ENCODE measurements at regions not wholly inside any gene's neighbourhood (a gene's known extent, or its start where the extent isn't known, plus 50 kb on each side); places are given as distances from the start of the nearest gene placed in this dataset.
"Not testable (repeated sequence)": the region's sequence is repeated elsewhere in the genome, so short reads cannot be mapped to it uniquely, and the experiment has no call there.

- not testable (repeated sequence) for H3K27ac Mint-ChIP-seq; H3K27me3 Mint-ChIP-seq; H3K9me3 ChIP-seq (ENCODE audit: control insufficient read depth, low read length, poor library complexity, severe bottlenecking); ATAC-seq; DNase-seq; H3K4me3 Mint-ChIP-seq; H3K36me3 Mint-ChIP-seq (ENCODE audit: low read depth); H3K4me1 Mint-ChIP-seq
Measured at GRCh38 chr6:139999661-140000060, 625.2 kb upstream of the CITED2 start.

GRCh38 chr6:139998478-139998877 is 624.0 kb upstream of the CITED2 start:
- not testable (repeated sequence) for H3K36me3 Mint-ChIP-seq (ENCODE audit: low read depth); ATAC-seq; H3K27ac Mint-ChIP-seq; H3K4me3 Mint-ChIP-seq; DNase-seq; H3K27me3 Mint-ChIP-seq; H3K9me3 ChIP-seq (ENCODE audit: control insufficient read depth, low read length, poor library complexity, severe bottlenecking); H3K4me1 Mint-ChIP-seq

- no peaks in the 10 kb centered on the region for H3K4me1 Mint-ChIP-seq
- H3K27ac Mint-ChIP-seq = peak overlapping the region; percentile 32
- no peaks in the 10 kb centered on the region for H3K36me3 Mint-ChIP-seq (ENCODE audit: low read depth)
- ATAC-seq (peak; percentile 23), DNase-seq (no peak)
- no peaks in the 10 kb centered on the region for H3K9me3 ChIP-seq (ENCODE audit: control insufficient read depth, low read length, poor library complexity, severe bottlenecking)
- peaks cover 7% of the 10 kb centered on the region for H3K27me3 Mint-ChIP-seq
- H3K4me3 Mint-ChIP-seq = no peak overlapping the region
Measured at GRCh38 chr6:139996253-139996834, 621.9 kb upstream of the CITED2 start.

GRCh38 chr6:139994998-139995397 is 620.5 kb upstream of the CITED2 start:
- H3K36me3 Mint-ChIP-seq (ENCODE audit: low read depth) = no peaks in the 10 kb centered on the region
- DNase-seq (no peak), ATAC-seq (no peak)
- H3K9me3 ChIP-seq (ENCODE audit: control insufficient read depth, low read length, poor library complexity, severe bottlenecking) = no peaks in the 10 kb centered on the region
- H3K4me3 Mint-ChIP-seq = no peak overlapping the region
- no peaks in the 10 kb centered on the region for H3K4me1 Mint-ChIP-seq
- H3K27me3 Mint-ChIP-seq = peaks cover 20% of the 10 kb centered on the region
- H3K27ac Mint-ChIP-seq = no peak overlapping the region

GRCh38 chr6:139990856-139991465 is 616.5 kb upstream of the CITED2 start:
- Mint-ChIP-seq H3K27me3 (peaks cover 22% of the 10 kb centered on the region), H3K27ac (no peak overlapping the region), H3K4me3 (no peak overlapping the region), H3K4me1 (no peaks in the 10 kb centered on the region), H3K36me3 (ENCODE audit: low read depth) (no peaks in the 10 kb centered on the region)
- no peaks in the 10 kb centered on the region for H3K9me3 ChIP-seq (ENCODE audit: control insufficient read depth, low read length, poor library complexity, severe bottlenecking)
- ATAC-seq (no peak), DNase-seq (no peak)

- Mint-ChIP-seq H3K27ac (no peak overlapping the region), H3K36me3 (ENCODE audit: low read depth) (peaks cover 2% of the 10 kb centered on the region)
- no peak for ATAC-seq
Measured at GRCh38 chr6:139990026-139990686, 615.7 kb upstream of the CITED2 start.

GRCh38 chr6:139988685-139989084 is 614.2 kb upstream of the CITED2 start:
- Mint-ChIP-seq H3K36me3 (ENCODE audit: low read depth) (peaks cover 2% of the 10 kb centered on the region), H3K4me3 (no peak overlapping the region), H3K27me3 (peaks cover 31% of the 10 kb centered on the region), H3K4me1 (no peaks in the 10 kb centered on the region), H3K27ac (no peak overlapping the region)
- H3K9me3 ChIP-seq (ENCODE audit: control insufficient read depth, low read length, poor library complexity, severe bottlenecking) = no peaks in the 10 kb centered on the region
- ATAC-seq (no peak), DNase-seq (no peak)

More at GRCh38 chr6:139990026-139990686, 615.7 kb upstream of the CITED2 start:
- peaks cover 22% of the 10 kb centered on the region for H3K27me3 Mint-ChIP-seq
- no peaks in the 10 kb centered on the region for H3K9me3 ChIP-seq (ENCODE audit: control insufficient read depth, low read length, poor library complexity, severe bottlenecking)
- DNase-seq = no peak
- H3K4me3 Mint-ChIP-seq = no peak overlapping the region
- no peaks in the 10 kb centered on the region for H3K4me1 Mint-ChIP-seq

GRCh38 chr6:139987091-139987490 is 612.6 kb upstream of the CITED2 start:
- ATAC-seq (no peak), DNase-seq (no peak)
- Mint-ChIP-seq H3K27me3 (peaks cover 31% of the 10 kb centered on the region), H3K36me3 (ENCODE audit: low read depth) (peaks cover 2% of the 10 kb centered on the region), H3K4me1 (no peaks in the 10 kb centered on the region), H3K4me3 (no peak overlapping the region), H3K27ac (no peak overlapping the region)
- H3K9me3 ChIP-seq (ENCODE audit: control insufficient read depth, low read length, poor library complexity, severe bottlenecking) = no peaks in the 10 kb centered on the region

- peaks cover 19% of the 10 kb centered on the region for H3K27me3 Mint-ChIP-seq
- peaks cover 2% of the 10 kb centered on the region for H3K36me3 Mint-ChIP-seq (ENCODE audit: low read depth)
- H3K27ac Mint-ChIP-seq = no peak overlapping the region
- no peaks in the 10 kb centered on the region for H3K9me3 ChIP-seq (ENCODE audit: control insufficient read depth, low read length, poor library complexity, severe bottlenecking)
- ATAC-seq (no peak), DNase-seq (no peak)
- no peak overlapping the region for H3K4me3 Mint-ChIP-seq
- peaks cover 7% of the 10 kb centered on the region for H3K4me1 Mint-ChIP-seq
Measured at GRCh38 chr6:139985236-139985815, 610.9 kb upstream of the CITED2 start.

- no peaks in the 10 kb centered on the region for H3K9me3 ChIP-seq (ENCODE audit: control insufficient read depth, low read length, poor library complexity, severe bottlenecking)
- ATAC-seq (no peak), DNase-seq (no peak)
- Mint-ChIP-seq H3K4me3 (no peak overlapping the region), H3K4me1 (peaks cover 7% of the 10 kb centered on the region), H3K27me3 (peaks cover 25% of the 10 kb centered on the region), H3K36me3 (ENCODE audit: low read depth) (peaks cover 2% of the 10 kb centered on the region), H3K27ac (no peak overlapping the region)
Measured at GRCh38 chr6:139984317-139984716, 609.9 kb upstream of the CITED2 start.

- Mint-ChIP-seq H3K36me3 (ENCODE audit: low read depth) (peaks cover 2% of the 10 kb centered on the region), H3K4me3 (no peak overlapping the region), H3K27ac (no peak overlapping the region), H3K27me3 (peaks cover 23% of the 10 kb centered on the region), H3K4me1 (peaks cover 7% of the 10 kb centered on the region)
- H3K9me3 ChIP-seq (ENCODE audit: control insufficient read depth, low read length, poor library complexity, severe bottlenecking) = no peaks in the 10 kb centered on the region
- ATAC-seq = no peak
- DNase-seq = no peak
Measured at GRCh38 chr6:139983555-139984276, 609.3 kb upstream of the CITED2 start.

GRCh38 chr6:139982652-139983295 is 608.3 kb upstream of the CITED2 start:
- Mint-ChIP-seq H3K27ac (peak overlapping the region; percentile 61), H3K36me3 (ENCODE audit: low read depth) (peaks cover 2% of the 10 kb centered on the region), H3K4me3 (no peak overlapping the region), H3K27me3 (peaks cover 21% of the 10 kb centered on the region), H3K4me1 (peaks cover 7% of the 10 kb centered on the region)
- no peaks in the 10 kb centered on the region for H3K9me3 ChIP-seq (ENCODE audit: control insufficient read depth, low read length, poor library complexity, severe bottlenecking)
- DNase-seq (no peak), ATAC-seq (no peak)

- Mint-ChIP-seq H3K4me1 (peaks cover 7% of the 10 kb centered on the region), H3K27me3 (peaks cover 26% of the 10 kb centered on the region), H3K4me3 (no peak overlapping the region), H3K36me3 (ENCODE audit: low read depth) (peaks cover 2% of the 10 kb centered on the region), H3K27ac (peak overlapping the region; percentile 61)
- no peaks in the 10 kb centered on the region for H3K9me3 ChIP-seq (ENCODE audit: control insufficient read depth, low read length, poor library complexity, severe bottlenecking)
- ATAC-seq = no peak
- no peak for DNase-seq
Measured at GRCh38 chr6:139982195-139982594, 607.7 kb upstream of the CITED2 start.

Measured in T-helper 17 cell (primary cell).